Glutamatergic neuron (in vitro differentiated cells): ENCODE measurements at regions not wholly inside any gene's neighbourhood (a gene's known extent, or its start where the extent isn't known, plus 50 kb on each side); places are given as distances from the start of the nearest gene placed in this dataset.

Source experiments
- DNase-seq: peaks from one replicate; pipeline ENCODE4 v3.0.0; 2022
- H3K27ac Mint-ChIP-seq: one replicate; pipeline ENCODE4 v1.8.0; 2020; ENCODE audit warnings: mild to moderate bottlenecking, mixed read lengths, inconsistent platforms; ENCODE audit not compliant: unreplicated experiment
- H3K27me3 Mint-ChIP-seq: one replicate; pipeline ENCODE4 v1.8.0; 2020; ENCODE audit warnings: mild to moderate bottlenecking, moderate library complexity, mixed read lengths, inconsistent platforms; ENCODE audit not compliant: unreplicated experiment
- H3K36me3 Mint-ChIP-seq: one replicate; pipeline ENCODE4 v1.8.0; 2020; ENCODE audit warnings: mild to moderate bottlenecking, mixed read lengths, inconsistent platforms; ENCODE audit not compliant: unreplicated experiment
- H3K4me1 Mint-ChIP-seq: one replicate; pipeline ENCODE4 v1.8.0; 2020; ENCODE audit warnings: mild to moderate bottlenecking, low read depth, mixed read lengths, inconsistent platforms; ENCODE audit not compliant: unreplicated experiment
- H3K4me3 Mint-ChIP-seq: one replicate; pipeline ENCODE4 v1.8.0; 2020; ENCODE audit warnings: mild to moderate bottlenecking, mixed read lengths, inconsistent platforms; ENCODE audit not compliant: unreplicated experiment
- H3K9me3 Mint-ChIP-seq: one replicate; pipeline ENCODE4 v1.8.0; 2020; ENCODE audit warnings: mild to moderate bottlenecking, moderate library complexity, mixed read lengths, inconsistent platforms; ENCODE audit not compliant: unreplicated experiment
- CTCF ChIP-seq: fragments of 200-600 bp; sonication (generic); IDR thresholded peaks from one replicate; pipeline ENCODE4 v1.5.0; 2021; ENCODE audit not compliant: partially characterized antibody, unreplicated experiment

- H3K27me3 Mint-ChIP-seq: peaks cover 1% of the 10 kb centered on the region
- H3K4me3 Mint-ChIP-seq: no peak overlapping the region
- no peak overlapping the region for H3K27ac Mint-ChIP-seq
- DNase-seq: no peak
- no peaks in the 10 kb centered on the region for H3K4me1 Mint-ChIP-seq
- TF ChIP-seq CTCF: no peak
- H3K9me3 Mint-ChIP-seq: no peaks in the 10 kb centered on the region
- H3K36me3 Mint-ChIP-seq: peaks cover 4% of the 10 kb centered on the region
Observed at GRCh38 chr1:29983321-29983720, 740.1 kb downstream of the MATN1 start.

- DNase-seq: no peak
- no peak overlapping the region for H3K27ac Mint-ChIP-seq
- peaks cover 1% of the 10 kb centered on the region for H3K27me3 Mint-ChIP-seq
- TF ChIP-seq CTCF: no peak
- H3K4me3 Mint-ChIP-seq: no peak overlapping the region
- H3K9me3 Mint-ChIP-seq: no peaks in the 10 kb centered on the region
- peaks cover 4% of the 10 kb centered on the region for H3K36me3 Mint-ChIP-seq
- H3K4me1 Mint-ChIP-seq: no peaks in the 10 kb centered on the region
Observed at GRCh38 chr1:29981586-29982239, 741.7 kb downstream of the MATN1 start.

GRCh38 chr1:29977550-29977949 is 741.2 kb downstream of the PTPRU start:
- DNase-seq: no peak
- H3K27ac Mint-ChIP-seq: no peak overlapping the region
- no peaks in the 10 kb centered on the region for H3K36me3 Mint-ChIP-seq
- no peak for TF ChIP-seq CTCF
- H3K27me3 Mint-ChIP-seq: peaks cover 1% of the 10 kb centered on the region
- H3K9me3 Mint-ChIP-seq: no peaks in the 10 kb centered on the region
- no peaks in the 10 kb centered on the region for H3K4me1 Mint-ChIP-seq
- H3K4me3 Mint-ChIP-seq: no peak overlapping the region

GRCh38 chr1:29975036-29975694 is 738.8 kb downstream of the PTPRU start:
- Mint-ChIP-seq H3K4me1 (no peaks in the 10 kb centered on the region), H3K4me3 (no peak overlapping the region), H3K36me3 (peaks cover 1% of the 10 kb centered on the region), H3K27ac (no peak overlapping the region), H3K27me3 (peaks cover 2% of the 10 kb centered on the region), H3K9me3 (no peaks in the 10 kb centered on the region)
- DNase-seq: no peak
- TF ChIP-seq CTCF: no peak

GRCh38 chr1:29974316-29974724 is 738.0 kb downstream of the PTPRU start:
- peaks cover 5% of the 10 kb centered on the region for H3K36me3 Mint-ChIP-seq
- H3K27me3 Mint-ChIP-seq: peaks cover 4% of the 10 kb centered on the region
- peaks cover 2% of the 10 kb centered on the region for H3K9me3 Mint-ChIP-seq
- H3K27ac Mint-ChIP-seq: no peak overlapping the region
- TF ChIP-seq CTCF: no peak
- H3K4me1 Mint-ChIP-seq: no peaks in the 10 kb centered on the region
- H3K4me3 Mint-ChIP-seq: no peak overlapping the region
- no peak for DNase-seq
